Activated CD8-positive, alpha-beta T cell treated with anti-CD3 and anti-CD28 coated beads for 36 hours (primary cell): ENCODE measurements at regions not wholly inside any gene's neighbourhood (a gene's known extent, or its start where the extent isn't known, plus 50 kb on each side); places are given as distances from the start of the nearest gene placed in this dataset.

ENCODE experiments used
- ATAC-seq: fragments of 200-7000 bp; cut with Tn5 transposase; one replicate; pipeline ENCODE4 v1.10.0; 2021; ENCODE audit warnings: mild to moderate bottlenecking, moderate library complexity
- CTCF ChIA-PET: fragments of 350-600 bp; sonication (Branson Sonifier 250); formaldehyde crosslinking; loops from one replicate; lab custom pipeline; 2021; ENCODE audit warnings: antibody characterized with exemption; lab: Charles Lee
- POLR2A ChIA-PET: fragments of 350-600 bp; sonication (Branson Sonifier 250); formaldehyde crosslinking; loops from one replicate; lab custom pipeline; 2021; ENCODE audit warnings: antibody characterized with exemption; lab: Charles Lee
- DNase-seq: peaks from one replicate; pipeline ENCODE4 v3.0.0-alpha.2; 2020
- H3K27ac Mint-ChIP-seq: one replicate; pipeline ENCODE4 v1.8.0; 2021; ENCODE audit warnings: mild to moderate bottlenecking, mixed read lengths
- H3K27me3 Mint-ChIP-seq: one replicate; pipeline ENCODE4 v1.8.0; 2021; ENCODE audit warnings: mixed read lengths
- H3K36me3 Mint-ChIP-seq: one replicate; pipeline ENCODE4 v1.8.0; 2021; ENCODE audit warnings: low read depth, mixed read lengths
- H3K4me1 Mint-ChIP-seq: one replicate; pipeline ENCODE4 v1.8.0; 2021; ENCODE audit warnings: low read depth, mixed read lengths
- H3K4me3 Mint-ChIP-seq: one replicate; pipeline ENCODE4 v1.8.0; 2021; ENCODE audit warnings: mild to moderate bottlenecking, moderate library complexity, mixed read lengths
- H3K9me3 Mint-ChIP-seq: one replicate; pipeline ENCODE4 v1.8.0; 2021; ENCODE audit warnings: mixed read lengths
- intact Hi-C: fragments of 100-400 bp; cut with micrococcal nuclease; formaldehyde crosslinking; loops from one replicate; pipeline ENCODE4 v1.10.0; 2022
- TF ChIP-seq, protein P1 (sequence below): fragments of 200-600 bp; IDR thresholded peaks from one replicate; pipeline ENCODE4 v1.8.0; 2022; ENCODE audit warnings: antibody characterized with exemption, mild to moderate bottlenecking

DNA sequence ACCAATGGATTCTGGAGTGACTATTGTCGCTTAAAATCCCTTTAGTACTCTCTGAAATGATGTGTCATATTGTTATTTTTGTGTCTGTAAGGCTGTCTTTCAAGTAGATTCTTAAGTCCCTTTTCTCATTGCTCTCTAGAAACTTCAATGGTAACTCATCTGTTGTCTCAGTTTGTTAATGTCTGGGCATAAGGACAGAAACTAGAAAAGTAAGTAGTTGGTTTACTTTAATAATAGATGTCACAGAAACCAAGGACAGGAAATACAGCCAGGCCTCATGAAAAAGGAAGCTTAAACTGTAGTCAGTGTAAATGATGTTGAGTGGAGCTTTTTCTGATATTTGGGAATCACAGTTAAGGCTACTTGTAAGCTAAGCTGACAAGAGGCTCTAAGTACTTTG, 730.2 kb upstream of the DPPA4 start:
- H3K36me3 Mint-ChIP-seq: no peaks in the 10 kb centered on the region
- peaks cover 4% of the 10 kb centered on the region for H3K9me3 Mint-ChIP-seq
- intact Hi-C loops: no loop called here
- ATAC-seq (no peak), DNase-seq (no peak)
- no peak overlapping the region for H3K4me3 Mint-ChIP-seq
- H3K4me1 Mint-ChIP-seq: peaks cover 15% of the 10 kb centered on the region
- ChIA-PET CTCF (no interaction called here), POLR2A (no interaction called here)
- TF ChIP-seq, protein P1, sequence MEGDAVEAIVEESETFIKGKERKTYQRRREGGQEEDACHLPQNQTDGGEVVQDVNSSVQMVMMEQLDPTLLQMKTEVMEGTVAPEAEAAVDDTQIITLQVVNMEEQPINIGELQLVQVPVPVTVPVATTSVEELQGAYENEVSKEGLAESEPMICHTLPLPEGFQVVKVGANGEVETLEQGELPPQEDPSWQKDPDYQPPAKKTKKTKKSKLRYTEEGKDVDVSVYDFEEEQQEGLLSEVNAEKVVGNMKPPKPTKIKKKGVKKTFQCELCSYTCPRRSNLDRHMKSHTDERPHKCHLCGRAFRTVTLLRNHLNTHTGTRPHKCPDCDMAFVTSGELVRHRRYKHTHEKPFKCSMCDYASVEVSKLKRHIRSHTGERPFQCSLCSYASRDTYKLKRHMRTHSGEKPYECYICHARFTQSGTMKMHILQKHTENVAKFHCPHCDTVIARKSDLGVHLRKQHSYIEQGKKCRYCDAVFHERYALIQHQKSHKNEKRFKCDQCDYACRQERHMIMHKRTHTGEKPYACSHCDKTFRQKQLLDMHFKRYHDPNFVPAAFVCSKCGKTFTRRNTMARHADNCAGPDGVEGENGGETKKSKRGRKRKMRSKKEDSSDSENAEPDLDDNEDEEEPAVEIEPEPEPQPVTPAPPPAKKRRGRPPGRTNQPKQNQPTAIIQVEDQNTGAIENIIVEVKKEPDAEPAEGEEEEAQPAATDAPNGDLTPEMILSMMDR: no peak
- no peak overlapping the region for H3K27ac Mint-ChIP-seq
- H3K27me3 Mint-ChIP-seq: no peaks in the 10 kb centered on the region

DNA sequence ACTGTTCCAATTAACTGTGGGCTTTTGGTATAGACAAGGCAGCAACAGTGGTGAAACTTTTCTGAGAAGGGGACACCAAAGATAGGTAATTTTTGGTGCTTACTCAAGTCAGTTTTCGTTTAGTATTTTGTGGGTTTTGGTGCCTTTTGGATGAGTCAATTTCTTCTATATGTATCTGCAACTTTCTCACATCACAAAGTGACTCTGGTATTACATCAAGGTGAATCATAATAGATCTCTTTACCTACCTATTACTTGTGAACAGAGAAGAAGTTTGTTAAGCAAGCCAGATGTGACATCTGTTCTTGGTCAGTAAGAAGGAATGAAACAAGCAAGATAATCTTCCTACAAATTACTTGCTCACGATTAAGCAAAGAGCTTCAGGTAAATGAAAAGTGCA, 732.4 kb upstream of the DPPA4 start:
- peaks cover 4% of the 10 kb centered on the region for H3K9me3 Mint-ChIP-seq
- peak; percentile 86 for ATAC-seq
- no peak overlapping the region for H3K27ac Mint-ChIP-seq
- CTCF ChIA-PET: no interaction called here
- TF ChIP-seq, protein P1: no peak
- H3K4me3 Mint-ChIP-seq: no peak overlapping the region
- DNase-seq: no peak
- H3K36me3 Mint-ChIP-seq: no peaks in the 10 kb centered on the region
- H3K4me1 Mint-ChIP-seq: peaks cover 15% of the 10 kb centered on the region
- no peaks in the 10 kb centered on the region for H3K27me3 Mint-ChIP-seq
- intact Hi-C loops: no loop called here
- POLR2A ChIA-PET: no interaction called here

DNA sequence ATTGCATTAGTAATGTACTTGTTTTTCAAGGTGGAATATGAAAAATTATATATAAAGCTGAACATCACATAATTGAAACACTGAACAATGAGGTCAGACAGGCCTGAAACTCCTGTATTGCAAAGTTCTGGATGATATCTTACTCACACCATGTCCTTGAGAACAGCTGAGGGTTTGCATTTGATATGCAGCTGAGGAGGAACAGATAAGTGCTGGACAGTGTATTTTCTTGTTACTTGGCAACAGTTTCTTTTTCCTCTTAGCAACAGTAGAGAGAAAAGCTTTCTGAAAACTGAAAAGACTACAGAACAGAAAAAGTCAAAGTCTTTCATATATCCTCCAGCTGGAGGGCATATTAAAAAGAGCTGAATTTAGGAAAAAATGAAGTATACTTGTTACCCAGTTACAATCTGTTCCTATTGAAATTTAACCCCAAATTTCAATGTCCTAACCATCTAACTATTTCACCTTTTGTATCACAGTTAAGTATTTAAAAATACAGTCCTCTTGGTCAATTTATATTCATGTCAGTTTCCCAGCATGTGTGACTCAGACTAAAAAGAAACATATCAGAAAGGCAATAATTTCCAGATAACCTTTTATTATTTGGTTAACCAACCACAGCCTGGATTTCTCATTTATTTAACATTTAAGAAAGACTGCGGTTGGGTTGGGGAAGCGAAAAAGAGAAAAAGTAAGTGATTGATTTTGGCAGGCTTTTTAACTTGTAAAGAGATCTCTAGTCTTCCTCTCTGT, 733.0 kb upstream of the DPPA4 start:
- DNase-seq: no peak
- Mint-ChIP-seq H3K27ac (peak overlapping the region; percentile 40), H3K4me1 (peaks cover 15% of the 10 kb centered on the region), H3K9me3 (peaks cover 4% of the 10 kb centered on the region), H3K4me3 (no peak overlapping the region), H3K27me3 (no peaks in the 10 kb centered on the region), H3K36me3 (no peaks in the 10 kb centered on the region)
- ChIA-PET POLR2A (no interaction called here), CTCF (no interaction called here)
- TF ChIP-seq, protein P1: no peak
- intact Hi-C loops: no loop called here
- peak; percentile 69 for ATAC-seq

DNA sequence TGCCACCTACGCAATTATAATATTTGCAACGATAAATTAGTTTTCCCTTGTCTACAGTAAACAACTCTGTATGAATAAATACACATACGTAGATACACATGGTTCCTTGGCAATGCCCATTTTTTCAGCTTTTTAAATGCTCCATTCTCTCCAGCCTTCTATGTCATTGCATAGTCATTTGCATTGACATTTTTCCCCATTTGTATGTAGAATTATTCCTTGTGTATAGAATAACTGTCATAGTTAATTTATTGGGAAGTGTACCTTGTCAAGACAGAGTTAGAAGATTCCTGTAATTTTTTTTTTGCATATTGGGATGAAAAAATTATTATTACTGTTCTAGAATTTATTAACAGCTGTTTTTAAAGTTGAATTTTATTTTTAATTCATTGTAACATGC, 736.7 kb upstream of the DPPA4 start:
- ATAC-seq: no peak
- intact Hi-C loops: no loop called here
- Mint-ChIP-seq H3K4me3 (no peak overlapping the region), H3K27me3 (no peaks in the 10 kb centered on the region), H3K4me1 (peaks cover 15% of the 10 kb centered on the region), H3K36me3 (no peaks in the 10 kb centered on the region), H3K27ac (no peak overlapping the region), H3K9me3 (peaks cover 4% of the 10 kb centered on the region)
- ChIA-PET CTCF (no interaction called here), POLR2A (no interaction called here)
- no peak for DNase-seq
- TF ChIP-seq, protein P1: no peak

DNA sequence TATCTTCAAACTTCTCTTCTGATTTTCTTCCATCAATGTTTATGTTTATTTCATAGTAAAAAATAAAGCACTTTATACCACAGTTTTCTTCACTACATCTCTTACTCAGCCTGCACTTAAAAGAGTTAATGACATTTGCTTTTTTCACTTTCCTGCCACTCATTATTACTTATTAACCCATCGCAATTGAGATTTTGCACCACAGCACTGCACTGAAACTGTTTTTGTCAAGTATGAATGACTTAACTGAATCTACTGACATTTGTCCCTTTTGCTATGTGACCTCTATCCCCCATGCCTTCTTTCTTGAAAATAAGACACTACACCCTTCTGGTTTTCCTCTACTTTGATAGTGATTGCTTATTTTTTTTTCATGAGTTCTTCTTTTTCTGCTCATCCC, 739.7 kb upstream of the DPPA4 start:
- DNase-seq: no peak
- intact Hi-C loops: no loop called here
- POLR2A ChIA-PET: no interaction called here

More for the DNA sequence above, 739.7 kb upstream of the DPPA4 start:
- no peaks in the 10 kb centered on the region for H3K36me3 Mint-ChIP-seq
- no peak overlapping the region for H3K27ac Mint-ChIP-seq
- H3K4me3 Mint-ChIP-seq: no peak overlapping the region
- no peaks in the 10 kb centered on the region for H3K9me3 Mint-ChIP-seq
- H3K27me3 Mint-ChIP-seq: no peaks in the 10 kb centered on the region
- CTCF ChIA-PET: no interaction called here
- TF ChIP-seq, protein P1: no peak
- ATAC-seq: no peak
- no peaks in the 10 kb centered on the region for H3K4me1 Mint-ChIP-seq
